Upper lobe of left lung (tissue), 6 donors: ENCODE measurements at regions not wholly inside any gene's neighbourhood (a gene's known extent, or its start where the extent isn't known, plus 50 kb on each side); places are given as distances from the start of the nearest gene placed in this dataset.
"Not testable (repeated sequence)": the region's sequence is repeated elsewhere in the genome, so short reads cannot be mapped to it uniquely, and the experiment has no call there.

ENCODE experiments used
- ATAC-seq, 2 donors: fragments of 200-7000 bp; cut with Tn5 transposase; one replicate each; pipeline ENCODE4 v1.9.1; 2022; ENCODE audit warnings: mild to moderate bottlenecking in 2 of 2, moderate library complexity in 2 of 2; ENCODE audit not compliant: low FRiP score in 2 of 2
- DNase-seq, 2 donors: peaks; one replicate each; pipeline ENCODE4 v3.0.0-alpha.2; 2019 to 2020
- H3K27ac ChIP-seq, 4 donors: fragments of 200-600 bp; sonication (generic); one replicate each; pipeline ENCODE4 v1.5.1; 2016 to 2019
- H3K27me3 ChIP-seq, 4 donors: fragments of 200-600 bp; sonication (generic); one replicate each; pipeline ENCODE4 v1.5.1; 2017 to 2019
- H3K36me3 ChIP-seq, 4 donors: fragments of 200-600 bp; sonication (generic); one replicate each; pipeline ENCODE4 v1.5.1; 2016 to 2019
- H3K4me1 ChIP-seq, 4 donors: fragments of 200-600 bp; sonication (generic); one replicate each; pipeline ENCODE4 v1.5.1; 2018 to 2019
- H3K4me3 ChIP-seq, 4 donors: fragments of 200-600 bp; sonication (generic); one replicate each; pipeline ENCODE4 v1.5.1; 2017 to 2019; ENCODE audit warnings: mild to moderate bottlenecking in 2 of 4, moderate library complexity in 1 of 4
- H3K9me3 ChIP-seq, 4 donors: fragments of 200-600 bp; sonication (generic); one replicate each; pipeline ENCODE4 v1.5.1; 2018 to 2019
- CTCF ChIP-seq, 6 experiments: fragments of 450-650 bp in 4 of 6; fragments of 200-600 bp in 2 of 6; sonication (generic) in 2 of 6; IDR thresholded peaks; one replicate each; pipeline ENCODE4 v1.5.1; 2016 to 2019; ENCODE audit warnings: antibody characterized with exemption in 6 of 6
- EP300 ChIP-seq, 4 donors: sonication (generic); formaldehyde crosslinking; IDR thresholded peaks; one replicate each; pipeline ENCODE4 v1.5.1; 2017; ENCODE audit warnings: antibody characterized with exemption in 4 of 4, control low read depth in 2 of 4
- POLR2A ChIP-seq, 4 donors: fragments of 450-650 bp; IDR thresholded peaks; one replicate each; pipeline ENCODE4 v1.5.1; 2016 to 2017; ENCODE audit warnings: antibody characterized with exemption in 4 of 4, mild to moderate bottlenecking in 2 of 4
- POLR2AphosphoS5 ChIP-seq, 2 donors: sonication (generic); formaldehyde crosslinking; IDR thresholded peaks; one replicate each; pipeline ENCODE4 v1.5.1; 2017; ENCODE audit warnings: antibody characterized with exemption in 2 of 2
- WGBS, 2 donors: methylation state at CpG; one replicate each; pipeline ENCODE4 v1.1.5; 2017 to 2018; 5-methylcytosine and 5-hydroxymethylcytosine counted together
- donor health status: DM: no; HTN: no; CAD: no; lungs with moderate emphysema.
- donor health status: DM: no; HTN: yes; CAD: no; lungs with severe emphysema.

- Histone ChIP-seq H3K4me3 (no peak overlapping the region), H3K27me3 (no peaks in the 10 kb centered on the region), H3K27ac (no peak overlapping the region), H3K4me1 (no peaks in the 10 kb centered on the region), H3K9me3 (no peaks in the 10 kb centered on the region), H3K36me3 (no peaks in the 10 kb centered on the region)
- 62 to 88% methylated on average over 1 of the region's 1 CpG for WGBS, 2 donors
- no peak for ATAC-seq
- TF ChIP-seq EP300 (IDR thresholded peaks at IDR 0.05) (no peak), CTCF (IDR thresholded peaks at IDR 0.05) (no peak), POLR2AphosphoS5 (IDR thresholded peaks at IDR 0.05) (no peak), POLR2A (IDR thresholded peaks at IDR 0.05) (no peak)
- no peak for DNase-seq
Observed at GRCh38 chr6:131436358-131436757, 136.7 kb upstream of the ARG1 start.

GRCh38 chr6:131443014-131443413 is 130.0 kb upstream of the ARG1 start:
- no peak overlapping the region for H3K27ac ChIP-seq
- H3K27me3 ChIP-seq = no peaks in the 10 kb centered on the region
- no peaks in the 10 kb centered on the region for H3K9me3 ChIP-seq
- H3K4me3 ChIP-seq = no peak overlapping the region
- 93 to 94% methylated on average over 3 of the region's 3 CpGs for WGBS, 2 donors
- TF ChIP-seq CTCF (IDR thresholded peaks at IDR 0.05) (no peak), POLR2AphosphoS5 (IDR thresholded peaks at IDR 0.05) (no peak), EP300 (IDR thresholded peaks at IDR 0.05) (no peak), POLR2A (IDR thresholded peaks at IDR 0.05) (no peak)
- no peaks in the 10 kb centered on the region for H3K4me1 ChIP-seq
- ATAC-seq = no peak
- H3K36me3 ChIP-seq = no peaks in the 10 kb centered on the region
- no peak for DNase-seq

GRCh38 chr6:131443514-131443913 is 129.5 kb upstream of the ARG1 start:
- ATAC-seq (no peak), DNase-seq (no peak)
- Histone ChIP-seq H3K36me3 (no peaks in the 10 kb centered on the region), H3K27ac (no peak overlapping the region), H3K9me3 (no peaks in the 10 kb centered on the region), H3K4me1 (no peaks in the 10 kb centered on the region), H3K4me3 (no peak overlapping the region), H3K27me3 (no peaks in the 10 kb centered on the region)
- TF ChIP-seq POLR2A (IDR thresholded peaks at IDR 0.05) (no peak), EP300 (IDR thresholded peaks at IDR 0.05) (no peak), POLR2AphosphoS5 (IDR thresholded peaks at IDR 0.05) (no peak), CTCF (IDR thresholded peaks at IDR 0.05) (no peak)
- 74 to 81% methylated on average over 3 of the region's 3 CpGs for WGBS, 2 donors

GRCh38 chr6:131445356-131445755 is 127.7 kb upstream of the ARG1 start:
- H3K4me1 ChIP-seq, H3K36me3 ChIP-seq, H3K27me3 ChIP-seq, ATAC-seq, H3K4me3 ChIP-seq, H3K9me3 ChIP-seq, H3K27ac ChIP-seq, DNase-seq: not testable (repeated sequence)

- H3K27me3 ChIP-seq = no peaks in the 10 kb centered on the region
- 89 to 92% methylated on average over 4 of the region's 4 CpGs for WGBS, 2 donors
- H3K4me1 ChIP-seq = no peaks in the 10 kb centered on the region
- no peak overlapping the region for H3K27ac ChIP-seq
- no peaks in the 10 kb centered on the region for H3K9me3 ChIP-seq
- H3K4me3 ChIP-seq = no peak overlapping the region
- DNase-seq (no peak), ATAC-seq (no peak)
- TF ChIP-seq POLR2AphosphoS5 (IDR thresholded peaks at IDR 0.05) (no peak), POLR2A (IDR thresholded peaks at IDR 0.05) (no peak), CTCF (IDR thresholded peaks at IDR 0.05) (no peak), EP300 (IDR thresholded peaks at IDR 0.05) (no peak)
- no peaks in the 10 kb centered on the region for H3K36me3 ChIP-seq
Observed at GRCh38 chr6:131450861-131451260, 122.2 kb upstream of the ARG1 start.
